Vagina (tissue), 2 donors: ENCODE measurements at regions not wholly inside any gene's neighbourhood (a gene's known extent, or its start where the extent isn't known, plus 50 kb on each side); places are given as distances from the start of the nearest gene placed in this dataset.

Experiments
- POLR2A ChIP-seq, 2 donors: fragments of 450-650 bp; IDR thresholded peaks; one replicate each; pipeline ENCODE4 v1.6.1; 2017; ENCODE audit warnings: antibody characterized with exemption in 2 of 2, mild to moderate bottlenecking in 2 of 2, moderate library complexity in 2 of 2
- POLR2AphosphoS5 ChIP-seq, 2 donors: sonication (generic); formaldehyde crosslinking; IDR thresholded peaks; one replicate each; pipeline ENCODE4 v1.9.0; 2017; ENCODE audit warnings: antibody characterized with exemption in 2 of 2, mild to moderate bottlenecking in 2 of 2, low read depth in 1 of 2; ENCODE audit not compliant: insufficient read depth in 1 of 2
- TF ChIP-seq, protein P1 (sequence below), 3 experiments: fragments of 450-650 bp in 2 of 3; fragments of 200-600 bp in 1 of 3; sonication (generic) in 1 of 3; IDR thresholded peaks; one replicate each; pipeline ENCODE4 v1.5.1; 2017 to 2019; ENCODE audit warnings: antibody characterized with exemption in 3 of 3, mild to moderate bottlenecking in 2 of 3, moderate library complexity in 2 of 3

DNA sequence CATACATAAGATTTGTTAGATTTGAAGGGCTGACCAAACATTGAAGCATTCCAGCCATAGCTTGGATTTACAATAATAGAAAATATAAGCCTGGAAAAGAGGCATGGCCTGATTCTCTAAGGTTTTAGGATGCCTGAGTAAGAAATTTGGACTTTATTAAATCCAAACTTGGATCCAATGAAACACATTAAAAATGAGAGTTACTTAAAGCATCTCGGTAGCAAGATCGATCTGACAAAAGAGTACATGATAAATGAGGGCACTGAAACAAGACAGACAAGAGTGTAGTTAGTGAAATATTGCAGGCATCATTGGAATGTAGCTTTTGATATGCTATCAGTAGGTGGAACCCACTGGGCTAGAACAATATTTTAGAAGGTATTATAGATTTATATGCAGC is 855.7 kb upstream of the DPPA4 start:
- TF ChIP-seq POLR2AphosphoS5 (IDR thresholded peaks at IDR 0.05; ENCODE audit: insufficient read depth in 1 of 2, low read depth in 1 of 2), result no peak
- TF ChIP-seq, protein P1, sequence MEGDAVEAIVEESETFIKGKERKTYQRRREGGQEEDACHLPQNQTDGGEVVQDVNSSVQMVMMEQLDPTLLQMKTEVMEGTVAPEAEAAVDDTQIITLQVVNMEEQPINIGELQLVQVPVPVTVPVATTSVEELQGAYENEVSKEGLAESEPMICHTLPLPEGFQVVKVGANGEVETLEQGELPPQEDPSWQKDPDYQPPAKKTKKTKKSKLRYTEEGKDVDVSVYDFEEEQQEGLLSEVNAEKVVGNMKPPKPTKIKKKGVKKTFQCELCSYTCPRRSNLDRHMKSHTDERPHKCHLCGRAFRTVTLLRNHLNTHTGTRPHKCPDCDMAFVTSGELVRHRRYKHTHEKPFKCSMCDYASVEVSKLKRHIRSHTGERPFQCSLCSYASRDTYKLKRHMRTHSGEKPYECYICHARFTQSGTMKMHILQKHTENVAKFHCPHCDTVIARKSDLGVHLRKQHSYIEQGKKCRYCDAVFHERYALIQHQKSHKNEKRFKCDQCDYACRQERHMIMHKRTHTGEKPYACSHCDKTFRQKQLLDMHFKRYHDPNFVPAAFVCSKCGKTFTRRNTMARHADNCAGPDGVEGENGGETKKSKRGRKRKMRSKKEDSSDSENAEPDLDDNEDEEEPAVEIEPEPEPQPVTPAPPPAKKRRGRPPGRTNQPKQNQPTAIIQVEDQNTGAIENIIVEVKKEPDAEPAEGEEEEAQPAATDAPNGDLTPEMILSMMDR (IDR thresholded peaks at IDR 0.05), result no peak
- TF ChIP-seq POLR2A (IDR thresholded peaks at IDR 0.05), result no peak
